Pons (tissue), 1 donor: ENCODE measurements at regions not wholly inside any gene's neighbourhood (a gene's known extent, or its start where the extent isn't known, plus 50 kb on each side); places are given as distances from the start of the nearest gene placed in this dataset.
"Not testable (repeated sequence)": the region's sequence is repeated elsewhere in the genome, so short reads cannot be mapped to it uniquely, and the experiment has no call there.

Experiments used
- DNase-seq: peaks from one replicate; pipeline ENCODE4 v3.0.0-alpha.2; 2016; ENCODE audit warnings: low spot score

DNA sequence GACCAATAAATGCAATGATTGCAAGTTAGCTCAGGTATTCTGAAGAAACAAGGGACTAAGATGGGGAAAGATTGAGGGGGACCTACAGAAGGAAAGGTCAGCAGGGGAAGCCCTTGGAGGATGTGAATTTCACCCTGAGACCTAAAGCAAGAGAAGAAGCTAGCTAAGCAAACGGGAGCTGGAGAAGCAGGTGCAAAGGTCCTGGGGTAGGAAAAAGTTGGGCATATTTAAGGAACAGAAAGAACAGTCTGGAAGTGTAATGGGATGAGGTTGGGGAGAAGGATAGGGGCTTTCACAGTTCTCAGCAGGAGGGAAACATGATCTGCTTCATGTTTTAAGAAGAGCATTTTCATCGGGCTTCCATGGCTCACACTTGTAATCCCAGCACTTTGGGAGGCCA lies 89.7 kb upstream of the SLC45A1 start:
- no peak for DNase-seq

DNA sequence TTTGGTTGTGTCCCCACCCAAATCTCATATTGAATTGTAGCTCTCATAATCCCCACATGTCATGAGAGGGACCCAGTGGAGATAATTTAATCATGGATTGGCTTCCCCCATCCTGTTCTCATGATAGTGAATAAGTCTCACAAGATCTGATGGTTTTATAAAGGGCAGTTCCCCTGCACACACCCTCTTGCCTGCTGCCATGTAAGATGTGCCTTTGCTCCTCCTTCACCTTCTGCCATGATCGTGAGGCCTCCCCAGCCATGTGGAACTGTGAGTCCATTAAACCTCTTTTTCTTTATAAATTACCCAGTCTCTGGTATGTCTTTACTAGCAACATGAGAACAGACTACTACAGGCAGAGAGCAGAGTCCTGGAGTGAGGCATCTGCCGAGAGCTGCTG lies 90.2 kb upstream of the SLC45A1 start:
- DNase-seq, result not testable (repeated sequence)

DNA sequence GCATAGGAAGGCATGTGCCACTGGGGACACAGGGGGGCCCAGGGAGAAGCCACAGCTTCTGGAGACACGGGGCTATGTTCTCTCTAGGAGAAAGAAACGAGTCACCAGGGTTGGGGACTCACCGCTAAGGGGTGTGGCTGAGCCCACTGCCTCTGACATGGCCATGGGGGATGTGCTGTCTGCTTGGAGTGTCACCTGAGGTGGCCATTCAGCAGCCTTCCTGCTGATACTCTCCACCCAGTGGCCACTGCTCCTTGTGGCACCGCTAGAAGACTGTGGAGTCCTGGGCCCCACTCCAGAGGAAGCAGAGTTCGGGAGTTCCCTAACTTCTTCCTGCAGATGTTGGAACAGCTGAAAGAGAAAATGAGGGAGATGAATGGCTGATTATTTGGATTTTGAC lies 91.2 kb upstream of the SLC45A1 start:
- no peak for DNase-seq

DNA sequence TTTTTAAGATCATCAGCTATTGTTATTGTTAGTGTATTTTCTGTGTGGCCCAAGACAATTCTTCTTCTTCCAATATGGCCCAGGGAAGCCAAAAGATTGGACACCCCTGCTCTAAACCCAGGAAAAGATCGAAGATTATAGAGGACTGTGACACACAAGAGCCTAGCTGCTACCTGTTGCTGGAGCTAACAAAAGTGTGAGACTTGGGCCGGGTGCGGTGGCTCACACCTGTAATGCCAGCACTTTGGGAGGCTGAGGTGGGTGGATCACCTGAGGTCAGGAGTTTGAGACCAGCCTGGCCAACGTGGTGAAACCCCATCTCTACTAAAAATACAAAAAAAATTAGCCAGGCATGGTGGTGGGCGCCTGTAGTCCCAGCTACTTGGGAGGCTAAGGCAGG lies 91.9 kb upstream of the SLC45A1 start:
- DNase-seq, result not testable (repeated sequence)

DNA sequence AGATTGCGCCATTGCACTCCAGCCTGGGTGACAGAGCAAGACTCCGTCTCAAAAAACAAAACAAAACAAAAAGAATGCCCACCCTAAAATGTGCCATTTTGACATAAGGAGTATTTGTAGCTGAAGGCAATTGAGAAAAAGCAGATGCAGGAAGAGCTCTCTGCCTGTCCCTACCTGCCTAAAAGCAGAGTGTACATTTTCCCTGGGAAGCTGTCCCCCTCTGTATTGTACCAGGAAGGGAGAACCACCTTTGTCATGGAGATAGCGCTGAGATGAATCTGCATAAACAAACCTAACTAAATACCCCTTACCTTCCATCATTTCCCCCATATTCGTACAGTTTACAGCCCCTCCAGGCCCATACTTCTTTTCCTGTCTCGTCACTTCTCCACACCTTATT lies 94.4 kb upstream of the SLC45A1 start:
- no peak for DNase-seq

DNA sequence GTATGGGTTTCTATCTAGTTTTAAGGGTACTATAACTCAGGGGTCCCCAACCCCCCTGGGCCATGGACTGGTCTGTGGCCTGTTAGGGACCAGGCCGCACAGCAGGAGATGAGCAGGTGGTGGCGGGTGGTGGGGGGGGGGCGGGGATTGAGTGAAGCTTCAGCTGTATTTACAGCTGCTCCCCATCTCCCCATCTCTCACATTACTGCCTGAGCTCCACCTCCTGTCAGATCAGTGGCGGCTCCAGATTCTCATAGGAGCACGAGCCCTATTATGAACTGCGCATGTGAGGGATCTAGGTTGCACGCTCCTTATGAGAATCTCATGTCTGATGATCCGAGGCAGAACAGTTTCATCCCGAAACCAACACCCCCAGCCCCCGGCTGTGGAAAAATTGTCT lies 95.1 kb upstream of the SLC45A1 start:
- DNase-seq, result no peak

DNA sequence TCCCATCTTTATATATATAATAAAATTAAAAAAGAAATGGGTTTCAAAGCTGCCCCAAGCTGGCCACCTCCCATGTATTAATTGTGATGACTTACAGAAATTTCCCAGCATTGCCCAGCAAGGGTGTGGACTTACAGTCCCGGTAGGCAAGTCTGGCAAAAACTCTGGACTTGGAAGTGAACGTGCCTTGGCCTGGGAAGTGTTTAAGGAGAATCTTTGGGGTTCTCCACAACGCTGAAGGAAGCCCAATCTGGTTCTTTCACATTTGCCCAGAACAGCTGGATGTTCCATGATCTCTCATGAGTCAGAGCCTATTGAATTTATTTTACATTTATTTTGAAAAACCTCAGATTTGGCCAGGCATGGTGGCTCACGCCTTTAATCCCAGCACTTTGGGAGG lies 98.4 kb upstream of the SLC45A1 start:
- no peak for DNase-seq

DNA sequence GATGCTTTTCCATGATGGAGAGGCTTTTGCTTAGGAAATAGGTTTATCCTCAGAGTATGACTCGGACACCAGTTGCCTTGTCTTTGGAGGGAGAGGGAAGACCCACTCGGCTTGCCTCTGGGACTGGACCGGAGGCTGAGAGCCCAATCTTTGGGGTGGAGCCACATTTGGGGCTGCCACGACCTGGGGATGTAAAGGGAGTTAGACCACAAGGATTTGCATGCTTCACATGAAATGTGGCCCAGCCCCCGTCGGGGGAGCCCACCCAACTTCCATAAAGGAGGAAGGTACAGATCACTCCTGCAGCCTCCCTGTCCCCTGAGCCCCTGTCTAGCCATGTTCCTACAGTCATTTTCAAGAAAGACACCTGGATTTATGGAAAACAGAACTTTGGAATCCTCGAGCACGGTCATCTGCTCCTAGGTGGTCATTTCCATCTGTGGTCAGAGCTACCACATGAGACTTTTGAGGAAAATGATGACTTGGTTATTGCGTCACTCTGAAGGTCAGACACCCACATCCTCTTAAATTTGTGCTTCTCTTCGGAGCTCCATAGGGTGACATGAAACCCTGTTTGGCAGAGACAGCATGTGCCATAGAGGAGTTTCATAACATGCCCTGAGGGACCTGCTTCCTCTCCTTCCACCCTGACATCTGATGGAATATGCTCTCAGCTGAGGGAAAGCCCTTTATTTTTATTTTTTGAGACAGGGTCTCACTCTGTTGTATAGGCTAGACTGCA lies 99.4 kb upstream of the SLC45A1 start:
- DNase-seq, result no peak

DNA sequence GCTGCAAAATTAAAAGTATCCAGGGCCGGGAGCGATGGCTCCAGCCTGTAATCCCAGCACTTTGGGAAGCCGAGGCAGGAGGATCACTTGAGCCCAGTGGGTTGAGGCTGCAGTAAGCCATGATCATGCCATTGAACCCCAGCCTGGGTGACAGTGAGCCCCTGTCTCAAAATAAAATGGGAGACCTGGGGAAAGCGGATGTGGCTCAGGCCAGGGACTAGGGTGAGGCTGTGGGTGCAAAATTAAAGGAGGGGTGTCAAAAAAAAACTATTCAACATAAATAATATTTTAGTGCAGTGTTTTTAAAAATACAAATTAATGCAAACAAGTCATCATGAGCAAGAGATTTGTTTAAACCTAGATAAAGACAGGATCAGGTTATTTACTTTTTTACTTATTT lies 100.1 kb upstream of the SLC45A1 start:
- DNase-seq, result no peak

DNA sequence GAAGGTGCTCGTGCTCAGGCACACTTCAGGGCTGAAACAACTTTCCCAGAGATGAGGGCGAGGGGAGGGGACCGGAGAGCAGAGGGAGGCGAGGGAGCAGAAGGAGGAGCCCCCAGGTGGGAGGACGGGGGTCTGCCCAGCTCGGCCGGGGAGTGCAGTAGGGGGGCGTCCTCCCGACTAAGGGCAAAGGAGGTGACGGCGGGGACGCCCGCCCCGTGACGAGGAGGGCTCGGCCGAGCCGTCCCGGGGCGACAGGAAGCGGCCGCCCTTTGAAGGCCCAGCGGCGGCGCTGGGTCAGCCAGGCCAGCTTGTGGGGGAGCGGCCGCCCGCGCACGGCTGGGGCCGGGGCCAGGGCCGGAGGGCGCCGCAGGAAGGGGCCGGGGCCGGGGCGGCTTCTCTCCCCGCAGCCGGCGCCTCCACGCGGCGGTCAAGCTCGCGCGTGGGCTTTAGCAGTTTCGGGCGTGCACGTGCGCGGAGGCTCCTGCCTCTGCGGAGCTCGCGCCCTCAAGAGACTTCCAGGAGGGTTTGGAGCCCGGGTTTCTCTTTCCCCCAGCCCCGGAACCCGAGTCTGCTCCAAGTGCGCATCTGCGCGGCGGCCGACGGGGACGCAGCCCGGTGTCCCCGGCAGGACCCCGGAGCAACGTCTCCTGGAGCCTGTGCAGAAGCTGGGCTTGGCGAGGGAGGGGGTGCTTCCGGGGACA lies 100.8 kb upstream of the SLC45A1 start:
- no peak for DNase-seq

DNA sequence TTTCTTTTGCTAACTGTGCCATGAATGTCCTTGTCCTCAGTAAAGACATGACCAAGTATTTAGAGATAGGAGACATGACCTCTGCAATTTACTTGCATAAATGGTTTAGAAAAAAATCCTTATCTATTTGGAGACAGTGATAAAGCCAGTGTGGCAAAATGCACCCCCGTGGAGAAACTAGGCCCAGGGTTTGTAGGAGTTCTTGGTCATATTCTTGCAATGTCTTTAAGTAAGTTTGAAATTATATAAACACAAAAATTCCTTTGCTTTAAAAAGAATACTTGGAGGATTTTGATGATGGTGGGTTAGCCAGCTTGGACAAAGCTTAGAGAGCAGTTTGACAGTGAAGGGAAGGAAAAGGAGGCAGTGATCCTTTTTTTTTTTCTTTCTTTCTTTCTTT lies 101.9 kb upstream of the SLC45A1 start:
- DNase-seq, result no peak

DNA sequence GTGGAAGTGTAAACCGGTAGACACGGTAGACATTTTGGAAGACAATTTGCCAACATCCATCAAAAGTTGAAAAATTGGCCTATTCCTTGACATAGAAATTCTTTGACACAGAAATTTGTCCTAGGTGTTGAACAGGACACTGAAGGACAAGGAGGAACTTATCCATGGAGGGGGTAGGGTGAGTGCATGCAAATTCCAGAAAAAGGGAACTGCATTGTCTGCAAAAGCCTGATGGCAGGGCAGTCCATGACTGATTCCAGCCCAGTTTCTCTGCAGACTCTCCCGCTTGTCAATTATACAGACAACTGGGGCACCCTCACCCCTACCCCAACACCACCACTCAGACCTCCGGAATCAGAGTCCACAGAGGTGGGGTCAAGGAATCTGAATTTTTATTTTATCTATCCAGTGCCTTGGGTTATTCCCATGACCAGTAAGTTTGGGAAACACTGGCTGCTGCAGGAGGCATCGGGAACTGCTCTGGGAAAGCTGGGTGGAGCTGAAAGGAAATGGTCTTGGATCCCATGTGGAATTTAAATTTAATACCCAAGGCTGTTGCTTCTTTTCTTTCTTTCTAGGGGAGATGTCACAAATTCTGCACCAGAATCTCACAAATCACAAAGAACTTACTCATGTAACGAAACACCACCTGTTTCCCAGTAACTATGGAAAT lies 103.3 kb upstream of the SLC45A1 start:
- no peak for DNase-seq

DNA sequence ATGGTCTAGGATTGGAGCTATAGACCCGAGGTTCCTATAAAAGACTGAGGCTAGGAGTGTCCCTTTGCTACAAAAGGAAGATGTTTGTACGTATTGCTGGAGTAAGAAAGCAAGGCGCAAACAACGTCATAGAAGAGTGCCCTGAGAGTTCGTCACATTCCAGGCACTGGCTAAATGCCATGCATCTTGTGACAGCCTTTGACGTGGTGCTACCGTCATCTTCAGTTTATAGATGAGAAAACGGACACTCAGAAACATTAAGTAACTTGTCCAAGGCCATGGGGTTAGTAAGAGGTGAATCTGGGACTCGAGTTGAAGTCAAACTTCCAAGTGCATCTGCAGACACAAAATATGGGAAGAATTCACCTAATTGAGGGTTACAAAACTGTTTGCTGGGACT lies 104.2 kb upstream of the SLC45A1 start:
- no peak for DNase-seq

DNA sequence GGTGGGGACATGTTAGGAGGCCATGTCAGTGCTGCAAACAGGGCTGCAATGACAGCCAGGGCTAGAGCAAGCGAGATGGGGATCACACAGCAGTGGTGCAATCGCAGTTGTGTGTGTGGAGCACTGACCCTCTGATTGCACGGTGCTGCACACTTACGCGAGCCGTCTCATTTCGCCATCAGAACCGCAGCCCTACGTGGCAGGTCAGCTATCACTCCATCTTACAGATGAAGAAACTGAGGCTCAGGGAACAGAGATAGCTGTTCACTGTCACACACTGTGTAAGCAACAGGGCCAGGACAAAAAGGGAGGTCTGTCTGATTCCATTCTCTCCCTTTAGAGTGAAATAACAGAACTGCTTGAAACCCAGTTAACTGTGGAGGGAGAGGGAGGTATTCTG lies 104.8 kb upstream of the SLC45A1 start:
- no peak for DNase-seq

DNA sequence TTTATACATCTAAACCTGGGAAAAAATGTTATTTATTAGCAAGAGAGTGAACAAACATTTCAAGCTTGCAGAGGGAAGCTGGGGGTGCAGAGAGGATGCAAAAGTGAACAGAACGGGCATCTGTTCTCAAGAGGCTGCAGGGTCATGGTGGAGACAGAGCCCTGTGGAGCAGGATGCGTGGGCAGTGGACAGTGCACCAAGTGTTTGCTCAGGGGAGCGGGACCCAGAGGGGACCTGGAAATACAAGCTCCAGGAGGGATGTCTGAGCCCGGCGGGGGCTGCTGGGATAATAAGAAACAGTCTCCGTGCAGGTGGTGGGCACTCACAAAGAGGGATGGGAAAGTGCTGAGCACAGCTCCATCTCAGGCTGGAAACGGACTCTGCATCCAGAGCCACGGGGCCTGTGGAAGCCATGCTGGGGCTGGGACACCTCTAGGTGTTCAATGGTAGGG lies 105.3 kb upstream of the SLC45A1 start:
- no peak for DNase-seq

DNA sequence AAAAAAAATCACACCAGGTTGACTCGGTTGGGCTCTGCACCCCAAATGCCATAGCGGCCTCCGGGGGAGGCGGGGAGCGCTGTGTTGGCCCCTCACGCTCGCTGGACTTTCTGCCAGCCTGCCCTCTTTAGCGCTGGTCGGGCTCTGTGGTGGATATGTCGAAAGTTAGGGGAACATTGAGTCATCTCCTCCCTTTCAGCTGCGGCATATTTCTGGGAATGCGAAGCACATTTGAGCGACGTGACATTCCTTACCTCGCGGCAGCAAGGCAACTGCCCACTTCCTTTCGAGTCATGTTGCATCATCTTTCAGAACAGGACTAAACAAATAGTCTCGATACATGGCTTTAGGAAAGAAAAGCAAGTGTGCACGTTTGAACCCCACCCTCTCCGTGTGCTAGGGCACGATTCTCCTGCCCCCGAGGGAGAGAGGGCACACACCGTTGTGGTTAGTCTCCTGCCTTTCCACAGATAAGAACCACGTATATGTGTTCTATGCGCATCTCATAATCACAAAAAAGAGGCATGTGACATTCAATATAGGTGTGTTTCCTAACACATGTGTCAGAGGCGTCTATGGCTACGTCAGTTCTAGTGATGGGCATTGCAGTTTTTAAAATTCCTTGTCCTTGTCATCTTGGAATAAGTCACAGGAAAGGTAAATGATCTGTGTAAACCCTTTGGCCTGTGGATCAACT lies 105.9 kb upstream of the SLC45A1 start:
- DNase-seq, result no peak

DNA sequence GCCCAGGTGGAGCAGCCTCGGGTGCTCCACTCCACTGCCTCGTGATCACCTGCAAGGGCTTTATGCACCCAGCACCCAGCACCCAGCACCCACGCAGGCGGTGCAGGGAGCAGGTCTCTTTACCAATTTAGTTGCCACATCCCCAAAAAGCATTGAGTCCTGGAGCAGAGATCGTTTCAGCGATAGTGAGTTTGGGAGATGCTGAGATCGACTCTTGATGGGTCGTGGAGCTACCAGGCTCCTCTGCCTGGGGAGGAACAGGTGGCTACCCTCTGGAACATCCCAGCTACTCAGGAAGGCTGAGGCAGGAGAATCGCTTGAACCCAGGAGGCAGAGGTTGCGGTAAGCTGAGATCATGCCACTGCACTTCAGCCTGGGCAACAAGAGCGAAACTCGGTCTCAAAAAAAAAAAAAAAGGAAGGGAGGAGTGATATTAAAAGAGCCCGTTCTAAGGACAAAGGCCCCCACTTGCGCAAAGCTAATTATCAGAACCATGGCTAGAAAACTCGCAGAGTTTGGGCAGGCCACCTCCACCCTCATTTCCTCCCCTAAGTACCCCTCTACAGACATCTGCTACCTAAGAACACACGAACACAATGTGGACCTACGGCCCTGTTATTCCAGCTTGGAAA lies 106.5 kb upstream of the SLC45A1 start:
- DNase-seq, result no peak

DNA sequence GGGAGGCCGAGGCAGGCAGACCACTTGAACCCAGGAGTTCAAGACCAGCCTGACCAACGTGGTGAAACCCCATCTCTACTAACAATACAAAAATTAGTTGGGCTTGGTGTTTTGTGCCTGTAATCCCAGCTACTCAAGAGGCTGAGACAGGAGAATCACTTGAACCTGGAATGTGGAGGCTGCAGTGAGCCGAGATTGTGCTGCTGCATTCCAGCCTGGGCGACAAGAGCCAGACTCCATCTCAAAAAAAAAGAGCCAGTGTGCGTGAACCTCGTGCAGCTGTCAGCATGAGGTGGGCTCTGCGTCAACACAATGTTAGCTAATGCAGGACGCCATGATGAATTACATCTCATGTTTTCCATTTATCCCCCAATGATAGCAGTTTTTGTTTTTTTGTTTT lies 110.7 kb upstream of the SLC45A1 start:
- DNase-seq, result no peak

DNA sequence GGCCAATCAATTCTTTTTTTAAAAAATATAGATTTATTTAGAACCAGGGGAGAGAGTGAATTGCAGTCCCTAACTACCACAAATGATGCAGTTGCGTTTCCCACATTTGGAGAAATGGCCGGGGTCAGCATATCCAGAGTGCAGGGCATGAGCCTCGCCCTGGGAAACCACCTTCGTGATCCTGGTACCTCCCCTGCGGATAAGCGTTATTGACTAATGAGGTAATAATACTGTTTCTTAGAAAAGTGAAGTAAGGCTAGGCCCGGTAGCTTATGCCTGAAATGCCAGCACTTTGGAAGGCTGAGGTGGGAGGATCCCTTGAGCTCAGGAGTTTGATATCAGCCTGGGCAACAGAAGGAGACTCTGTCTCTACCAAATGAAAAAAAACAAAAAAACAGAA lies 111.5 kb upstream of the SLC45A1 start:
- no peak for DNase-seq

DNA sequence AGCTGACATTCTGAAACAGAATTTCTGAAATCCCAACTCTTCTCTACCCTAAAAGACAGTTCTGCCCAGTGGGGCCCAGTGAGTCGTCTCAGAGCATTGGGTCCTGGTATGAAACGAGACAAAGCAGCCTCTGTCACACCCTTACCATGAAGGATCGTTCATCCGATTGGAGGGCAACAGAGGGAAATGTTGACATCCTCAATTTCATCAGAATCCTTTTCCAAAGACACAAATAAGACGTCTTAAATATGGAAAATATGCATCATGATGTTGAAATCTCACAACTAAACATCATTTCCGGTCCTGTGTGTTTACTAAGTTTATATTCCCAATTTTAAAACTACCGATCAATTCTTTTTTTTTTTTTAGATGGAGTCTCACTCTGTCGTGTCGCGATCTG lies 112.1 kb upstream of the SLC45A1 start:
- DNase-seq, result no peak

DNA sequence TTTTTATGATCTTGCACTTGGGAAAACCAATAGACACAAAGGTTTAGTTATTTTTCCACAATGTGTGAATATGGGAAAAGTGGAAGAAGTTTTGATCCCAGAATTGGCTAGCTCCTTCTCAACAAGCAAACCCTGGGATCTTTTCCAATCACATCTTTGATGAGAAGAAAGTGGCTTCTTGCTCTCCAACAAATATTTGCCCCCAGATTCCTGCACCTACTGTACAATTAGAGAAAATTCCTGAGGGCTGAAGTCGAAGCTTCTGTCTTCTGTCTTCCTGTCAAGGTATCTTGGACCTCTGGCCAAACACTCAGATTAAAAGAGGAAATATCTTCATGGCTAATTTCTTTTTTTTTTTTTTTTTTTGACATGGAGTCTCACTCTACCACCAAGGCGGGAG lies 113.1 kb upstream of the SLC45A1 start:
- DNase-seq, result no peak

DNA sequence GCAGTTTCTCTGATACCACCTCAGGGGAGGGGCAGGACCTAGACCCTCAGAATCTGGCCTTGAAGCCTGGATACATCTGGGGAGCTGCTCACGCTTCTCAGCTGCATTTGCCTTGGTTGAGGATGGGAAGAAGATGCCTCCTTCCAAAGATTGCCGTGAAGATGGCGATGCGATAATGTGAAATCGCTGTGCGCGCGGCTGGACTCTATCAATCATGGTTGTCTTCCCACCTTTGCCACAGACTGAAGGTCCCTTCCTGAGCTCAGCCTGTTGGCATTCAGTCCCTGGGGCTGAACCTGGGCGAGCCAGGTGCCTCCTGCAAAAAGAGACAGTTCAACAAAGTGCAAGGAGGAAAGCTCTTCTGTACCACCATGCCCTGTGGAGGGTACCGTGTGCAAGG lies 114.4 kb upstream of the SLC45A1 start:
- no peak for DNase-seq
